Fibroblast of skin of left quadriceps (primary cell): ENCODE measurements at regions not wholly inside any gene's neighbourhood (a gene's known extent, or its start where the extent isn't known, plus 50 kb on each side); places are given as distances from the start of the nearest gene placed in this dataset.
A peak's percentile ranks its signal among the peaks of the same experiment; 100 is the strongest.
"Not testable (repeated sequence)": the region's sequence is repeated elsewhere in the genome, so short reads cannot be mapped to it uniquely, and the experiment has no call there.

Experiments
- DNase-seq, 2 experiments: peaks; one replicate each; pipeline ENCODE4 v3.0.0-alpha.2; 2013; ENCODE audit warnings: low read depth in 2 of 2

GRCh38 chr17:71521724-71522123, 599.1 kb upstream of the SOX9 start:
- DNase-seq: no peak

DNA sequence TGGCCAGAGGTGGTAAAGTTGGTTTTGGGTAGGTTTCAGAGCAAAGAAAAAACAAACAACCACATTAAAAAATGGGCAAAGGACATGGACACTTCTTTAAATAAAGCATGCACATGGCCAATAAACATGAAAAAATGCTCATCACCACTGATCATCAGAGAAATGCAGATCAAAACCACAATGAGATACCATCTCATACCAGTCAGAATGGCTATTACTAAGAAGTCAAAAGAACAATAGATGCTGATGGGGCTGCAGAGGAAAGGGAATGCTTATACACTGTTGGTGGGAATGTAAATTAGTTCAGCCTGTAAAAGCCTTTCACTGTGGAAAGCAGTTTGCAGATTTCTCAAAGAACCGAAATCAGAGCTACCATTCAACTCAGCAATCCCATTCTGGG, 598.4 kb upstream of the SOX9 start:
- no peak for DNase-seq

DNA sequence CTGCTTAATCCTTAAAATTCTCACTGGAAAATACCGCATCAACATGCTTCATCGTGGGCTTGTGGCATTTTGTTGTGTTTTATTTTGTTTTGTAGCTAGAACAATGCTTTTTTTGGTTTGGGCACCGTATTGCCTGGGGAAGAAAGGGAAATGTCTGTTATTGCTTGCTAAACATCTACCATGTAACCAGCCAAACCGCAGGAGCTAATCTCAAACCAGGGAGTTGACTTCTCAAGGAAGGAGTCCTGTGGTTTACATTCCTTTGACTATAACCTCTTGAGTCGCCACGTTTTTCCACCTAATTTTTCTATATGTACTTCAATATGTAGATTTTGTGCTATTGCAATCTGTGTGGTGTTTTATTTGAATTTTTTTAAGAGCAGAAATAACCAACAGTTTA, 593.5 kb upstream of the SOX9 start:
- no peak for DNase-seq

GRCh38 chr17:71528210-71528609, 592.6 kb upstream of the SOX9 start:
- no peak for DNase-seq

DNA sequence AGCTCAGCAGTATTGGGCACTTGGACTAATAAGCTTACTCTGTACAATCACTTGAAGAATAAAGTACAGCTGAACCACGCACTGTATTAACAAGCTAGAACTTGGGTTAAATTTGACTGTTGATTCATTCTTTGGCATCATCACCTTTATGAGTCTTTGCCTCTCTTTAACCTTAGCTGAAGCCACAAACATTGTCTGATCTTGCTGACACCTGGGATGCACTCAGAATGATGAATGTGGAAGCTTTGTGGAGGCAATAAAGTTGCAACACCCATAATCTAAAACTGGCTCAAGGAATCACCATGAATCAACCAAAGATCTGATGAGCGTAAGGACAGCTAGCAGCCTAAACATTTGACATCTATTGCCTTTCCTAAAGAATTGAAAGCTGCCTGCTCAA, 590.6 kb upstream of the SOX9 start:
- DNase-seq: peak; percentile 44 to 47

DNA sequence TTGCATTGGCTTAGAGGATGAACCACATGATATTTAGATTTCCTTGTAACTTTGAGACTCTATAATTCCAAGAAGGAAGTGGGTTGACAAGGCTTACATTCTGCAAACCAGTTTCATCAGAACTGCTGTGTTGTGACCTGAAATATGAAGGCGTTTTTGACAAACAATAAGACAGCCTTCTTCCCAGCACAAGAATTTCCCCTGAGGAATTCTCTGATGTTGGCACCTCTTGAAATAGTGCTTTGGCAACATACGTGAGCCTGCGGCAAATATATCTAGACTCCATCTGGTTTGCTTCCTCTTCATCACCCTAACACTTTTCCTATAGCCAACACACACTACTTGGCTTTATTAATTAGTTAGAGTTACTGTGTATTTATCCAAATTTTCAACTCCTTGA, 585.5 kb upstream of the SOX9 start:
- DNase-seq: no peak

- no peak for DNase-seq
Measured at GRCh38 chr17:71546419-71546818, 574.4 kb upstream of the SOX9 start.

GRCh38 chr17:71547904-71548303, 572.9 kb upstream of the SOX9 start:
- no peak for DNase-seq

DNA sequence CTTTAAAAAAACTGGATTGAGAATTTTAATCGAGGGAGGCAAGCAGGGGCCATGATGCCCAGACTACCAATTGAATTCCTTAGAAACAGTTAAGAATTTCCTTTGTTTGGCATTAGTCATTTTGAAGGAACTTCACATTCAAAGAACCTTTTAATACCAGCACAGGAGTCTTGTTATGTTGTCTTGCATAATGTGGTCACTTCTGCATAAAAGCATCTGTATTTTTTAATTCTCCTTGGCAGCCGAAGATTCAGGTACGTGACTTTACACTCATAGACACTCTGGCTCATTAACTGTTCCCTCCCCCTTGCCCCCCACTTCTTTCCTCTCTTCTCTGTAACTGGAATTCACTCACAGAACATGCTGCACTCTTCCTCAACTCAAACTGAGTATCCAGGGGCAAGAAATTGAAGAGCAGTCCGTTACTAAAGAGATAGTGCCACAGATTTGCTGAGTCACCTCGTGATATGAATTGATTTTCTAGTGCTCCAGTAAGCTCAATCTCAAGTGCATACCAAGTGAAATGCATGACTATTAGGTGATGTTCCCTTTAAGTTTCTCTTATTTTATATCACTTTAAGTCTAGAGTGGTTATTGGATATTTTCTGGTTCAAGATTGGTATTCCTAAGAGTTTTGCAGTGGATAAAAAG, 572.2 kb upstream of the SOX9 start:
- DNase-seq: no peak

DNA sequence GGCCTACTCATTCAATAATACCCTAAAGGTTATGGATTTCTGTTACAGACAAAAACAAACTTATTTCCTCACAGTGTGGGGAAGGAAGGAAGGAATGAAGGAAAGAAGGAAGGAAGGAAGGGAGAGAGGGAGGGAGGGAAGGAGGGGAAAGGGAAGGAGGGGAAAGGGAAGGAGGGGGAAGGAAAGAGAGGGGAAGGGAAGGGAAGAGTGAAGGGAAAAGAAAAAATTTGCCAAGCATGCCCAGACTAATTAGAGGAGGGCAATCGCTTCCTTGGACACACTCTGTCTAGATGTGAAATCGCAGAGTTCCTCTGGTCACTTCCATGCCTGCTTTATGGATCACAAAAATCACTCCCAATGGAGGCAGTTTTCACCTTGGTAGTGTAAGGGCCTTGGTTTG, 570.1 kb upstream of the SOX9 start:
- DNase-seq: no peak

DNA sequence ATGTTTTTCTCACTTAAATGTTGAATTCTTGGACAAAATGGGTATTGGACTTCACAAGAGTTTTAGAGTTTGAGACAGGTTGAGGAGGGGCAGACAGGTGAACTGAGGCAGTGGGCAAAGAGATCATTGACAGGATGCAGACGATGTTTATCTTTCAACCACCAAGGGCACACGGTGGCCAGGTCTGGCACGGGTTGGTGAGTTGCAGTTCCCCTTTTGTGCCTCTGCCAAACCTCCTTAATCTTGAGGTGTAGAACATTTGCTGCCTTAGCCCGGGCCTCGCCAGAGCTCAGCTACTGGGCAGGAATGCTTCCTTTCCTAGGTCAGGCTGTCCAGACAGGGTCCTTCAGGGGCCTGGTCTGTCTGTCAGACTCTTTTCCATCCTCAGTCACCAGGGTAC, 567.4 kb upstream of the SOX9 start:
- no peak for DNase-seq

- DNase-seq: no peak
Measured at GRCh38 chr17:71558901-71559300, 561.9 kb upstream of the SOX9 start.

- no peak for DNase-seq
Measured at GRCh38 chr17:71572343-71572742, 548.5 kb upstream of the SOX9 start.

DNA sequence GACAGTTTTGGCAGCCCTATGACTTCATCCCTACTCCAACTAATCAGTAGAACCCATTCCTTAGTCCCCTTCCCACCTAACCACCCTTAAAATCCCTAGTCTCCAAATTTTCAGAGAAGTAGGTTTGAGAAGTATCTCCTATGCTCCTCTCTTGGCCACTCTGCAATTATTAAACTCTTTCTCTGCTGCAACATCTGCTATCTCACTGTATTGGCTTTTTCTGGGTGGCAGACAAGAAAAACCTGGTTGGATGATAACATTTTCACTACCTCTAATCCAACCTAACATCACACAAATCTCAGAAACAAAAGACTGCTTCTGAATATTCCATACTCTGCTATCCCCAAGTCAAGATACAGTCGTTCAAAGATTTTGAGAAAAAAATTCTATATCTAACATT, 542.4 kb upstream of the SOX9 start:
- no peak for DNase-seq

GRCh38 chr17:71580220-71580619, 540.6 kb upstream of the SOX9 start:
- DNase-seq: no peak

GRCh38 chr17:71585540-71585939, 535.3 kb upstream of the SOX9 start:
- no peak for DNase-seq

DNA sequence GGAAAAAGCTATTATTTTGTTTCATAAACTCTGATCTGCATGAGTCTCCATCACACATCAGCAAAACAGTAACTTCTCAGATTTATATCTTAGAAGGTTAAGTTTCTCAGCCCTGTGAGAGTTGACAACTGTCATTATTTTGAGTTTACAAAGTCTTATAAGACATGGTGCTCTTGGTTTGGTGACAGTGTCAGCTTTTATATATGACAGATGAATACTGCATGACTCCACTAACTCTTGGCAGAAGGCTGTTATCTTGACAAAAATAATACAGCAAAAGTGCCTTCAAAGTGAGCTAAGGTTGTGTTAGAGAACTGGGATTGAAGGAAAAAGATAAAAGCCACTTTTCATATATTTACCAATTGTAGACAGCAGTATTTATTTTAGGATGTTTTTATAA, 528.4 kb upstream of the SOX9 start:
- DNase-seq: no peak

GRCh38 chr17:71593078-71593477, 527.7 kb upstream of the SOX9 start:
- DNase-seq: no peak

- not testable (repeated sequence) for DNase-seq
Measured at GRCh38 chr17:71599583-71599982, 521.2 kb upstream of the SOX9 start.

GRCh38 chr17:71600137-71600789, 520.6 kb upstream of the SOX9 start:
- no peak for DNase-seq

- no peak for DNase-seq
Measured at GRCh38 chr17:71601894-71602504, 518.8 kb upstream of the SOX9 start.

DNA sequence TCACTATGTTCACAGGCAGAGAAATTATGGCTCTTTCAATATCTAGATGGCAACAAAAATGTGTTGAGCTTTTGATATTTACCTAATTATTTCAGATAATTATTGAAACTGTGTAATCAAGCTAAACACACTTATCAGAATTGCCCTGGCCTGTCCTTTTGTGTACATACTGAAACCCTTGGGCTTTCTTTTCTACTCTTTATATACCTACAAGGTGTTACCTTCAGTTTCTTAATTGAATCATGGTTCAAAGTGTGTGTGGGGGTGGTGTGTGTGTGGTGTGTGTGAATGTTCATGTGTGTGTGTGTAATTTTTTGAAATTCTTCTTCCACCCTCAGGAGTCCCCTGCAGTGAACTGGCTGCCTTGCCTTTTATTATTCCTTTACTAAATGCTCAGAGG, 506.8 kb upstream of the SOX9 start:
- no peak for DNase-seq

- no peak for DNase-seq
Measured at GRCh38 chr17:71615820-71616219, 505.0 kb upstream of the SOX9 start.
